ENCODE measurements at regions not wholly inside any gene's neighbourhood (a gene's known extent, or its start where the extent isn't known, plus 50 kb on each side); places are given as distances from the start of the nearest gene placed in this dataset.

DNA sequence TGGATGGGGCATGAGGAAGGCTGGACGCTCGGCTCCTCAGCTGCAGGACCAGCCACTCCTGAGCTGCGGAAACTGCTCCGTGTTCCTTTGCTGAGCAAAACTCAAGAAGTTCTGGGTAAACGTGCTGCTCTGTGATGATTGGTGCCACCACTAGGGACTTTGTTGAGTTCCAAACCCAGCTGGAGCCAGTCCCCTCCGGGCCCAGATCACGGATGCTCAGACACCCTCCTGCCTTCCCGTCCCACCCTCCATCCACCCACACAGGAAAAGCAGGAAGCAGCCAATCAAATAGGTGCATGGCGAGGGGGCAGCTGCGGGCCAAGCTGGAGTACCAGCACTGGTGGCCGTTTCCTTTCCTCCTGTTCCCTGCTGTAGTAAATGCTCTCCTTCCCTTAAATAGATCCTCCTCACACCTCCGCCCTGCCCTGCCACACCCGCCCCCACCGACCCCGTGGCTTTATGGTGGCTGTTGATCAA lies 68.0 kb downstream of the ADRA2C start:
- no peaks in the 10 kb centered on the region for H3K27me3 ChIP-seq
- no peak for DNase-seq
- no peak overlapping the region for H3K9ac ChIP-seq (ENCODE audit: low read depth in 2 of 2, low read length in 2 of 2)
- no peaks in the 10 kb centered on the region for H3K4me1 ChIP-seq
- TF ChIP-seq CTCF (IDR thresholded peaks at IDR 0.05), result no peak
- H3K27ac ChIP-seq, result no peak overlapping the region
- H3K36me3 ChIP-seq, result no peaks in the 10 kb centered on the region
- H3K4me3 ChIP-seq, result no peak overlapping the region
- no peaks in the 10 kb centered on the region for H3K9me3 ChIP-seq
- intact Hi-C loops (cut with DNase I), result no loop called here

GRCh38 chr4:3834663-3835521 lies 68.7 kb downstream of the ADRA2C start:
- intact Hi-C loops (cut with DNase I), result no loop called here
- H3K9ac ChIP-seq (ENCODE audit: low read depth in 2 of 2, low read length in 2 of 2), result no peak overlapping the region
- no peaks in the 10 kb centered on the region for H3K36me3 ChIP-seq
- no peak overlapping the region for H3K4me3 ChIP-seq
- no peak overlapping the region for H3K27ac ChIP-seq
- H3K4me1 ChIP-seq, result no peaks in the 10 kb centered on the region
- DNase-seq, result no peak
- H3K27me3 ChIP-seq, result no peaks in the 10 kb centered on the region
- H3K9me3 ChIP-seq, result no peaks in the 10 kb centered on the region
- TF ChIP-seq CTCF (IDR thresholded peaks at IDR 0.05), result no peak

- H3K36me3 ChIP-seq, result no peaks in the 10 kb centered on the region
- TF ChIP-seq CTCF (IDR thresholded peaks at IDR 0.05), result no peak
- DNase-seq, result no peak
Observed at GRCh38 chr4:3835527-3836405, 69.6 kb downstream of the ADRA2C start.

GRCh38 chr4:3836406-3836755 lies 70.2 kb downstream of the ADRA2C start:
- intact Hi-C loops (cut with DNase I), result no loop called here
- Histone ChIP-seq H3K9ac (ENCODE audit: low read depth in 2 of 2, low read length in 2 of 2) (no peak overlapping the region), H3K36me3 (no peaks in the 10 kb centered on the region), H3K4me1 (no peaks in the 10 kb centered on the region), H3K27me3 (no peaks in the 10 kb centered on the region), H3K27ac (no peak overlapping the region), H3K9me3 (no peaks in the 10 kb centered on the region), H3K4me3 (no peak overlapping the region)
- no peak for TF ChIP-seq CTCF (IDR thresholded peaks at IDR 0.05)
- no peak for DNase-seq

More at GRCh38 chr4:3835527-3836405, 69.6 kb downstream of the ADRA2C start:
- Histone ChIP-seq H3K4me3 (no peak overlapping the region), H3K27me3 (no peaks in the 10 kb centered on the region), H3K4me1 (no peaks in the 10 kb centered on the region), H3K9me3 (no peaks in the 10 kb centered on the region), H3K9ac (ENCODE audit: low read depth in 2 of 2, low read length in 2 of 2) (no peak overlapping the region), H3K27ac (no peak overlapping the region)
- intact Hi-C loops (cut with DNase I), result no loop called here

DNA sequence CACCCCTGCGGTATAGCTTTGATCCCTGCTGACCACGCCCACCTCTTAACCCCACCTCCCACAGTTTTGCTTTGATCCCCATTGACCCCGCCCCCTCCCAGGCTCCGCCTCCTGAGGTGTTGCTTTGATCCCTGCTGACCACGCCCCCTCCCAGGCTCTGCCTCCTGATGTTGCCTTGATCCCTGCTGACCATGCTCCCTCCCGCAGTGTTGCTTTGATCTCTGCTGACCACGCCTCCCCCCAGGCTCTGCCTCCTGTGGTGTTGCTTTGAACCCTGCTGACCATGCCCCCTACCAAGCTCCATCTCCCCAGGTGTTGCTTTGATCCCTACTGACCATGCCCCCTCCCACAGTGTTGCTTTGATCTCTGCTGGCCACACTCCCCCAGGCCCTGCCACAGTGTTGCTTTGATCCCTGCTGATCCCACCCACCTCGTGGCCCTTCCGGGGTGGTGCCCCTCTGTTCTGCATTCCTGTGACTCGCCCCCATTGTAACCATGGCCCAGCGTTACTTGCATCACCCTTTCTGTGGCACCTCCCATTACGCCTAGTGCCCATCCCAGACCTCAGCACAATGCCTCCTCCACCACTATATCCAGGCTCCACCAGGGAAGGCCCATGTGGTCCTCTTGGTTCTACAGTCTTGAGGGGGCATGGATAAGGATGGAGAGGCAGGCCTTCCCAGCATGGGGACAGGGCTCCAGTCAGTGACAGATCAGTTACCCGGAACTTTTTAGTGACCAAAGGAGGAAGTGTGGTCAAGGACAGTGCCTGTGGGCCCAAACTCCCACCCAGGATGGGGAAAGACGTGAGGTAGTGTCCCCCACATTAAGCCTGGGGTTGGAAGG lies 70.8 kb downstream of the ADRA2C start:
- H3K9ac ChIP-seq (ENCODE audit: low read depth in 2 of 2, low read length in 2 of 2), result no peak overlapping the region
- no peaks in the 10 kb centered on the region for H3K27me3 ChIP-seq
- H3K36me3 ChIP-seq, result no peaks in the 10 kb centered on the region
- H3K9me3 ChIP-seq, result no peaks in the 10 kb centered on the region
- TF ChIP-seq CTCF (IDR thresholded peaks at IDR 0.05), result no peak
- intact Hi-C loops (cut with DNase I), result no loop called here
- H3K27ac ChIP-seq, result no peak overlapping the region
- no peak for DNase-seq
- H3K4me3 ChIP-seq, result no peak overlapping the region
- H3K4me1 ChIP-seq, result no peaks in the 10 kb centered on the region

All from colonic mucosa (tissue), 4 donors.